ENCODE measurements at regions not wholly inside any gene's neighbourhood (a gene's known extent, or its start where the extent isn't known, plus 50 kb on each side); places are given as distances from the start of the nearest gene placed in this dataset.

DNA sequence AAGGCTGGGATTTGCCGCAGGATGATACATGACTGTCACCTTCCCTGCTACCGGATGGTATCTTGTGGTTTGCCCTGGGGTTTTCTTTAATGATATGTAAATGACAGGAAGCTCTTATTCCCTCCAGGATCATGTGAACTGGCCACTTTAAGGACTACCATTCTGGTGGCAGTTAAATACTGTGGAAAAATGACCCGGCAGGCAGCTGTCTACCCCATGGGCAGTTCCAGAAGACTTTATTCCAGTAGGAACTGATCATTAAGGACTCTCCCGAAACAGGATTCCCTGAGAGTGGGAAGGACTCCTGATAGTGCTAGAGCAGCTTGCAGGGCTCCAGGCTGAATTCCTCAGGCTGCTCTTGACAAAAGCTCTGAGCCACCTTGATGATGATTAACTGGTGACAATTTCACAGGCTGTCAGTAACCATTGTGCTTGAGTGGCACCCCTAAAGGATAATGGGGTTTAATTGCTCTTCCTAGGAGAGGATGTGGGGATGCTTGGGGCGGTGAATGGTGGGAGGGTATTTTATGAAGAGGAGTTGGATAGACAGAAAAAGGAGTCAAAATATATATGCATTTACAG, 212.0 kb downstream of the CPS1 start:
- no peaks in the 10 kb centered on the region for H3K27me3 ChIP-seq (ENCODE audit: control insufficient read depth in 4 of 4, insufficient read depth in 4 of 4, low read length in 3 of 4)
- no peak overlapping the region for H3K9ac ChIP-seq (ENCODE audit: low read depth in 1 of 2, low read length in 2 of 2)
- H3K27ac ChIP-seq (ENCODE audit: low read depth in 1 of 2, low read length in 2 of 2) = no peak overlapping the region
- no peaks in the 10 kb centered on the region for H3K4me1 ChIP-seq (ENCODE audit: control insufficient read depth in 4 of 4, insufficient read depth in 4 of 4, low read length in 3 of 4)
- TF ChIP-seq RXRA (IDR thresholded peaks at IDR 0.05) (no peak), HNF4G (IDR thresholded peaks at IDR 0.05) (no peak)
- 82% methylated on average over 5 of the region's 5 CpGs for WGBS
- no peak for DNase-seq (ENCODE audit: low spot score)
- no peaks in the 10 kb centered on the region for H3K36me3 ChIP-seq (ENCODE audit: control insufficient read depth in 4 of 4, insufficient read depth in 3 of 4, low read depth in 1 of 4, low read length in 3 of 4)
- no peaks in the 10 kb centered on the region for H3K9me3 ChIP-seq (ENCODE audit: control insufficient read depth in 4 of 4, low read length in 3 of 4)
- H3K4me3 ChIP-seq (ENCODE audit: low read depth in 1 of 3, low read length in 3 of 3) = no peak overlapping the region

DNA sequence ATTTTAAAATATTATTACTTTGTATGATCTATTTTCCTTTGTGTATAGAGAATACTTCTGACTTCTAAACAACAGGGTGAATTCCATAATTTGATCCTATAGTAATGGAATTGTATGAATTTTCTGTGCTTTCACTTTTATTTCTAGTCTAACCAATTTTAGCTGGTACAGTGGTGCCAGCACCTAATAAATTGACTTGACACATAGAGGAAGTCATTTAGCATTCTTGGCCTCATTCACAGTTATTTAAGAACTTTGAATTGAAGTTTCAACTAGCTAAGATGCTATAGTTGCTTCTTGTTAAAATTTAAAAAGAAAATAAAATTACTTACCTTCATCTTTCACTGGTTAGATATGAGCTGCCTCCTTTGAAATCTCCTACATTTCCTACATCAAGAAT, 220.4 kb downstream of the CPS1 start:
- no peaks in the 10 kb centered on the region for H3K36me3 ChIP-seq (ENCODE audit: control insufficient read depth in 4 of 4, insufficient read depth in 3 of 4, low read depth in 1 of 4, low read length in 3 of 4)
- no peaks in the 10 kb centered on the region for H3K9me3 ChIP-seq (ENCODE audit: control insufficient read depth in 4 of 4, low read length in 3 of 4)
- H3K27me3 ChIP-seq (ENCODE audit: control insufficient read depth in 4 of 4, insufficient read depth in 4 of 4, low read length in 3 of 4) = no peaks in the 10 kb centered on the region
- no peak overlapping the region for H3K27ac ChIP-seq (ENCODE audit: low read depth in 1 of 2, low read length in 2 of 2)
- TF ChIP-seq ZBTB33 (IDR thresholded peaks at IDR 0.05) = no peak
- TF ChIP-seq HNF4G (IDR thresholded peaks at IDR 0.05) = no peak
- no peak for TF ChIP-seq REST (IDR thresholded peaks at IDR 0.05)
- TF ChIP-seq EGR1 (IDR thresholded peaks at IDR 0.05; ENCODE audit: low read depth in 2 of 2) = no peak
- TF ChIP-seq, protein P1, sequence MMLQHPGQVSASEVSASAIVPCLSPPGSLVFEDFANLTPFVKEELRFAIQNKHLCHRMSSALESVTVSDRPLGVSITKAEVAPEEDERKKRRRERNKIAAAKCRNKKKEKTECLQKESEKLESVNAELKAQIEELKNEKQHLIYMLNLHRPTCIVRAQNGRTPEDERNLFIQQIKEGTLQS (IDR thresholded peaks at IDR 0.05) = no peak
- TF ChIP-seq RXRA (IDR thresholded peaks at IDR 0.05) = no peak
- TF ChIP-seq YY1 (IDR thresholded peaks at IDR 0.05) = no peak
- TF ChIP-seq CTCF (IDR thresholded peaks at IDR 0.05; ENCODE audit: low read depth, low read length, missing input control) = no peak
- no peak for TF ChIP-seq SP1 (IDR thresholded peaks at IDR 0.05)
- TF ChIP-seq TAF1 (conservative IDR thresholded peaks at IDR 0.05) = no peak
- TF ChIP-seq FOXA1 (IDR thresholded peaks at IDR 0.05) = no peak
- TF ChIP-seq GABPA (IDR thresholded peaks at IDR 0.05 in 1 of 2, conservative IDR thresholded peaks at IDR 0.05 in 1 of 2) = no peak
- TF ChIP-seq NR2F2 (IDR thresholded peaks at IDR 0.05) = no peak
- H3K4me3 ChIP-seq (ENCODE audit: low read depth in 1 of 3, low read length in 3 of 3) = no peak overlapping the region
- H3K4me1 ChIP-seq (ENCODE audit: control insufficient read depth in 4 of 4, insufficient read depth in 4 of 4, low read length in 3 of 4) = no peaks in the 10 kb centered on the region
- no peak overlapping the region for H3K9ac ChIP-seq (ENCODE audit: low read depth in 1 of 2, low read length in 2 of 2)
- no peak for DNase-seq (ENCODE audit: low spot score)

Data from liver (tissue), 8 donors.